K562 (cell line): ENCODE measurements at regions not wholly inside any gene's neighbourhood (a gene's known extent, or its start where the extent isn't known, plus 50 kb on each side); places are given as distances from the start of the nearest gene placed in this dataset.

Experiments used
- ATAC-seq: fragments of 200-7000 bp; cut with Tn5 transposase; 3 replicates; pipeline ENCODE4 v1.9.1; 2020; ENCODE audit warnings: moderate library complexity
- BruUV-seq: library from RNA; stranded (reverse); fragments of 400-500 nt; replicated peaks from 2 replicates; lab custom pipeline; 2021; lab: Mats Ljungman, UMichigan
- CTCF ChIA-PET: fragments of 300-600 bp; formaldehyde crosslinking; extraction: SDS; loops from one replicate; lab custom pipeline; 2021; ENCODE audit warnings: low intra/inter-chr PET ratio; lab: Yijun Ruan, JAX
- POLR2A ChIA-PET: fragments of 300-600, 350-650 bp; sonication (Branson Sonifier 250); formaldehyde crosslinking; extraction: SDS; loops from one replicate; lab custom pipeline; 2021; ENCODE audit warnings: antibody characterized with exemption, inconsistent platforms; lab: Yijun Ruan, JAX
- DNase-seq, 4 experiments: peaks; one replicate each; pipeline versions ENCODE4 v3.0.0 to v3.0.0-alpha.2; 2011 to 2018; ENCODE audit warnings: low spot score in 3 of 4, mixed read lengths in 3 of 4; ENCODE audit errors: extremely low read depth in 1 of 4
- FAIRE-seq: peaks from 2 replicates; lab custom pipeline; 2011; peaks lifted over from hg19 to GRCh38; lab: Jason Lieb, UNC
- H2AFZ ChIP-seq: 2 replicates; pipeline ENCODE4 v1.6.0; 2011; ENCODE audit warnings: low read depth, low read length, control low read depth, inconsistent platforms
- H3K27ac ChIP-seq: fragments of 200-600 bp; 3 replicates; pipeline ENCODE4 v1.8.0; 2011; ENCODE audit warnings: low read depth, mild to moderate bottlenecking, control low read depth, inconsistent platforms, low read length, moderate library complexity, mixed read lengths; ENCODE audit errors: extremely low read depth
- H3K27me3 ChIP-seq, 2 experiments: fragments of 300-600 bp in 1 of 2; 2 replicates in 1 of 2; 3 replicates in 1 of 2; pipeline versions ENCODE4 v1.6.0 to v1.8.0; 2011; ENCODE audit warnings: inconsistent platforms in 2 of 2, low read length in 2 of 2, mild to moderate bottlenecking in 1 of 2, mixed read lengths in 1 of 2, moderate library complexity in 1 of 2; ENCODE audit not compliant: control insufficient read depth in 2 of 2, insufficient read depth in 2 of 2
- H3K36me3 ChIP-seq: fragments of 300-600 bp; 3 replicates; pipeline ENCODE4 v1.8.0; 2011; ENCODE audit warnings: mild to moderate bottlenecking, low read length, inconsistent platforms; ENCODE audit not compliant: control insufficient read depth, insufficient read depth
- H3K4me1 ChIP-seq, 2 experiments: fragments of 200-600 bp in 1 of 2; replicated peaks in 1 of 2; 2 replicates in 1 of 2; 3 replicates in 1 of 2; pipeline versions ENCODE4 v1.5.1 to v1.8.0; 2011; ENCODE audit warnings: inconsistent platforms in 2 of 2, low read length in 2 of 2, mild to moderate bottlenecking in 1 of 2, mixed read lengths in 1 of 2, moderate library complexity in 1 of 2; ENCODE audit not compliant: control insufficient read depth in 2 of 2, insufficient read depth in 2 of 2
- H3K4me2 ChIP-seq: 2 replicates; pipeline ENCODE4 v1.6.1; 2011; ENCODE audit warnings: low read length, control low read depth, inconsistent platforms, mixed read lengths; ENCODE audit not compliant: insufficient read depth
- H3K4me3 ChIP-seq: fragments of 200-600 bp; sonication (generic), shearing (Covaris generic); 2 replicates; pipeline ENCODE4 v1.5.1; 2016; ENCODE audit warnings: control low read depth, inconsistent platforms
- H3K79me2 ChIP-seq: fragments of 200-600 bp; 3 replicates; pipeline ENCODE4 v1.8.0; 2011; ENCODE audit warnings: low read length, inconsistent platforms; ENCODE audit not compliant: control insufficient read depth, insufficient read depth
- H3K9ac ChIP-seq, 2 experiments: 2 replicates each; pipeline versions ENCODE4 v1.6.0 to v1.6.1; 2011; ENCODE audit warnings: low read depth in 2 of 2, low read length in 2 of 2, control low read depth in 1 of 2, inconsistent platforms in 1 of 2, mild to moderate bottlenecking in 1 of 2, mixed read lengths in 1 of 2; ENCODE audit not compliant: insufficient read depth in 1 of 2
- H3K9me1 ChIP-seq: one replicate; pipeline ENCODE4 v1.6.0; 2011; ENCODE audit warnings: inconsistent platforms, mild to moderate bottlenecking, low read length, moderate library complexity; ENCODE audit not compliant: control insufficient read depth, insufficient read depth
- H3K9me3 ChIP-seq: replicated peaks from 2 replicates; pipeline ENCODE4 v1.5.1; 2011; ENCODE audit warnings: low read depth, low read length, inconsistent platforms; ENCODE audit not compliant: control insufficient read depth, insufficient read depth
- H4K20me1 ChIP-seq: replicated peaks from 2 replicates; pipeline ENCODE4 v1.6.1; 2011; ENCODE audit warnings: low read length, inconsistent platforms, mixed read lengths; ENCODE audit not compliant: control insufficient read depth, insufficient read depth
- NBN ChIP-seq: fragments of 450-650 bp; IDR thresholded peaks from 2 replicates; pipeline ENCODE4 v1.6.1; 2016; ENCODE audit warnings: low read depth, mild to moderate bottlenecking
- STAT6 ChIP-seq: sonication (generic); formaldehyde crosslinking; IDR thresholded peaks from 2 replicates; pipeline ENCODE4 v1.8.1; 2023; ENCODE audit warnings: mild to moderate bottlenecking, missing genetic modification reagents
- WGBS: fragments of 100-300 bp; shearing (Covaris generic); methylation state at CpG from one replicate; pipeline ENCODE4 v1.1.6; 2016; ENCODE audit warnings: low coverage, mixed read lengths; ENCODE audit not compliant: insufficient coverage; ENCODE audit errors: missing lambda C conversion rate; 5-methylcytosine and 5-hydroxymethylcytosine counted together
- in situ Hi-C: fragments of 300-500 bp; cut with MboI; formaldehyde crosslinking; loops from 4 replicates; pipeline ENCODE4 v1.15.0; 2018; ENCODE audit warnings: inconsistent platforms, mixed read lengths
- intact Hi-C: fragments of 100-400 bp; cut with micrococcal nuclease; formaldehyde crosslinking; loops from 2 replicates; pipeline ENCODE4 v1.14.2; 2022
- TF ChIP-seq, protein P1 (sequence below): fragments of 200-800 bp; sonication (Bioruptor generic); IDR thresholded peaks from 2 replicates; pipeline ENCODE4 v1.6.1; 2017; ENCODE audit warnings: missing genetic modification characterization, missing compliant biosample characterization

GRCh38 chr1:56147034-56147433 is 432.3 kb downstream of the PLPP3 start:
- Histone ChIP-seq H3K9me3 (0 out of 2 replicates have a peak, but pooled peaks cover 2% of the 10 kb centered on the region), H3K4me2 (no peak overlapping the region), H3K36me3 (no peaks in the 10 kb centered on the region), H3K27ac (no peak overlapping the region), H3K4me3 (no peak overlapping the region), H3K9me1 (no peaks in the 10 kb centered on the region), H3K27me3 (no peaks in the 10 kb centered on the region), H3K9ac (no peak overlapping the region), H4K20me1 (no peaks in the 10 kb centered on the region), H2AFZ (no peak overlapping the region), H3K4me1 (no peaks in the 10 kb centered on the region), H3K79me2 (no peaks in the 10 kb centered on the region)
- BruUV-seq: no TSS peak
- ATAC-seq (no peak), DNase-seq (no peak), FAIRE-seq (no peak)
- intact Hi-C loops (no loop called here), in situ Hi-C loops (no loop called here)
- ChIA-PET POLR2A (interaction anchor here (0.6 kb wide), 1 partner anchor 132 kb away, joined by 3 read pairs; no protein-coding TSS in a partner anchor), CTCF (interaction anchor here (0.6 kb wide), 1 partner anchor 188 kb away, joined by 3 read pairs; no protein-coding TSS in a partner anchor)
- TF ChIP-seq, protein P1, sequence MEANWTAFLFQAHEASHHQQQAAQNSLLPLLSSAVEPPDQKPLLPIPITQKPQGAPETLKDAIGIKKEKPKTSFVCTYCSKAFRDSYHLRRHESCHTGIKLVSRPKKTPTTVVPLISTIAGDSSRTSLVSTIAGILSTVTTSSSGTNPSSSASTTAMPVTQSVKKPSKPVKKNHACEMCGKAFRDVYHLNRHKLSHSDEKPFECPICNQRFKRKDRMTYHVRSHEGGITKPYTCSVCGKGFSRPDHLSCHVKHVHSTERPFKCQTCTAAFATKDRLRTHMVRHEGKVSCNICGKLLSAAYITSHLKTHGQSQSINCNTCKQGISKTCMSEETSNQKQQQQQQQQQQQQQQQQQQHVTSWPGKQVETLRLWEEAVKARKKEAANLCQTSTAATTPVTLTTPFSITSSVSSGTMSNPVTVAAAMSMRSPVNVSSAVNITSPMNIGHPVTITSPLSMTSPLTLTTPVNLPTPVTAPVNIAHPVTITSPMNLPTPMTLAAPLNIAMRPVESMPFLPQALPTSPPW (CRISPR knock-in tag): no peak
- no peak for TF ChIP-seq NBN
- no peak for TF ChIP-seq STAT6 (CRISPR knock-in tag)
- WGBS: 3% methylated on average over 2 of the region's 2 CpGs
